Gastrocnemius medialis (tissue), 4 donors: ENCODE measurements at regions not wholly inside any gene's neighbourhood (a gene's known extent, or its start where the extent isn't known, plus 50 kb on each side); places are given as distances from the start of the nearest gene placed in this dataset.

ENCODE experiments used
- ATAC-seq, 2 donors: fragments of 150-250 bp; one replicate each; pipeline ENCODE4 v1.9.1; 2016
- DNase-seq, 2 donors: peaks; one replicate each; pipeline ENCODE4 v3.0.0-alpha.2; 2019
- H3K27ac ChIP-seq, 4 donors: fragments of 200-600 bp; sonication (generic); 1 replicate in 1 of 4; 2 replicates in 3 of 4; pipeline ENCODE4 v1.5.1; 2016 to 2018; ENCODE audit warnings: mild to moderate bottlenecking in 2 of 4, moderate library complexity in 1 of 4
- H3K27me3 ChIP-seq, 3 donors: fragments of 200-600 bp; sonication (generic) in 2 of 3; 1 replicate in 1 of 3; 2 replicates in 2 of 3; pipeline versions ENCODE4 v1.5.1 to v1.6.0; 2016 to 2019; ENCODE audit warnings: mild to moderate bottlenecking in 1 of 3, moderate library complexity in 1 of 3
- H3K36me3 ChIP-seq, 2 donors: fragments of 200-600 bp; sonication (generic) in 1 of 2; one replicate each; pipeline ENCODE4 v1.5.1; 2017 to 2018
- H3K4me1 ChIP-seq, 2 donors: fragments of 200-600 bp; sonication (generic) in 1 of 2; one replicate each; pipeline ENCODE4 v1.5.1; 2016 to 2017; ENCODE audit warnings: mild to moderate bottlenecking in 2 of 2
- H3K4me3 ChIP-seq, 4 donors: fragments of 200-600 bp; sonication (generic) in 3 of 4; 1 replicate in 1 of 4; 2 replicates in 3 of 4; pipeline ENCODE4 v1.5.1; 2016 to 2019; ENCODE audit warnings: mild to moderate bottlenecking in 2 of 4
- H3K9me3 ChIP-seq, 3 donors: fragments of 200-600 bp; sonication (generic) in 2 of 3; 1 replicate in 1 of 3; 2 replicates in 2 of 3; pipeline ENCODE4 v1.5.1; 2016 to 2019
- POLR2A ChIP-seq, 2 donors: fragments of 450-650 bp; IDR thresholded peaks; one replicate each; pipeline ENCODE4 v1.6.1; 2017; ENCODE audit warnings: antibody characterized with exemption in 2 of 2, mild to moderate bottlenecking in 2 of 2, moderate library complexity in 2 of 2
- in situ Hi-C, 4 donors: fragments of 200-750 bp; cut with MboI; loops; one replicate each; pipeline versions ENCODE4 v1.15.0 to v1.8.0; 2017; ENCODE audit warnings: low sequenced_read_pairs in 4 of 4
- intact Hi-C: fragments of 100-400 bp; cut with DNase I; formaldehyde crosslinking; loops from one replicate; pipeline ENCODE4 v1.15.1; 2023; ENCODE audit warnings: low total_unique reads
- TF ChIP-seq, protein P1 (sequence below), 5 experiments: fragments of 450-650 bp in 3 of 5; fragments of 200-600 bp in 2 of 5; sonication (generic) in 2 of 5; IDR thresholded peaks in 4 of 5; conservative IDR thresholded peaks in 1 of 5; 1 replicate in 4 of 5; 2 replicates in 1 of 5; pipeline ENCODE4 v1.5.1; 2016 to 2019; ENCODE audit warnings: antibody characterized with exemption in 5 of 5, mild to moderate bottlenecking in 3 of 5, moderate library complexity in 3 of 5

DNA sequence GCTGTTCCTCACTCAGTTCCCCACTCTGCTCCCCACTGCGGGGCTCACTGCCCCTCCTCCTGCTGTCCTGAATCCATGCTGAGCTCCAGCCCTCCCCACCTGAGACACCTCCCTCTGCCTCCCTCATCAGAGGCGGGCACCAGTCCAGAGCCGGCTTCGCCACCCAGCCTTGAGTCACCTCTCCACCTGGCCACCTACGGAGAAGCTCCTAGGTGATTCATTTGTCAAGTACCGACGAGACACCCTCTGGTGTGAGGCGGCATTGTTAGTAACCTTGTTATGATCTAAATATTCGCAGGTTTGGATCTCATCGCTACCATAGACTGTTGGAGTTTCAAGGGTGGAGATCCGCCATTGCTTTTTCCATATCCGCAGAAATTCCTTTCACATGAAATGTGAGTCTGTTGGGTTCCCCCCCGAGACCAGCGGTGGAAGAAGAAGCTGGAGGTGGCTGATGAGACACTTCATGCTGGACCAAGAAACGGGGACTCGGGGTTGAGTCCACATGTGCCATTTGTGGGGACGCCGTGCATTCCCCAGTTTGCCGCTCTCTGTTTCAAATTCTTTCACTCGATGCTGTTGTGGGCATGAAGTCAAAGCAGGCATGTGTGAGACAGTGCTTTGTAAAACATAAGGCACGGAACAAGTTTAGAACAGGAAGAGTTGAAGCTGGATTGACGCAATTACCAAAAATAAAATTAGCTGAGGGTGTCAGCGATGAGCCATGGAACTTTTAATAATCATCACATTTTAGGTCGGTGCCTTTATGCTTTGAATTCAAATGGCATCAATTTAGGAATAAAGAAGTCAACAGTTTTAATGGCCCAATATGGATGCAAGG lies 259.8 kb upstream of the HDAC4 start:
- no peaks in the 10 kb centered on the region for H3K9me3 ChIP-seq
- H3K4me3 ChIP-seq, result no peak overlapping the region
- no peaks in the 10 kb centered on the region for H3K4me1 ChIP-seq
- H3K36me3 ChIP-seq, result no peaks in the 10 kb centered on the region
- H3K27me3 ChIP-seq, result peaks cover 3 to 13% (median 7%) of the 10 kb centered on the region in 3 donors
- intact Hi-C loops, result no loop called here
- no peak overlapping the region for H3K27ac ChIP-seq
- in situ Hi-C loops, result no loop called here
- TF ChIP-seq, protein P1, sequence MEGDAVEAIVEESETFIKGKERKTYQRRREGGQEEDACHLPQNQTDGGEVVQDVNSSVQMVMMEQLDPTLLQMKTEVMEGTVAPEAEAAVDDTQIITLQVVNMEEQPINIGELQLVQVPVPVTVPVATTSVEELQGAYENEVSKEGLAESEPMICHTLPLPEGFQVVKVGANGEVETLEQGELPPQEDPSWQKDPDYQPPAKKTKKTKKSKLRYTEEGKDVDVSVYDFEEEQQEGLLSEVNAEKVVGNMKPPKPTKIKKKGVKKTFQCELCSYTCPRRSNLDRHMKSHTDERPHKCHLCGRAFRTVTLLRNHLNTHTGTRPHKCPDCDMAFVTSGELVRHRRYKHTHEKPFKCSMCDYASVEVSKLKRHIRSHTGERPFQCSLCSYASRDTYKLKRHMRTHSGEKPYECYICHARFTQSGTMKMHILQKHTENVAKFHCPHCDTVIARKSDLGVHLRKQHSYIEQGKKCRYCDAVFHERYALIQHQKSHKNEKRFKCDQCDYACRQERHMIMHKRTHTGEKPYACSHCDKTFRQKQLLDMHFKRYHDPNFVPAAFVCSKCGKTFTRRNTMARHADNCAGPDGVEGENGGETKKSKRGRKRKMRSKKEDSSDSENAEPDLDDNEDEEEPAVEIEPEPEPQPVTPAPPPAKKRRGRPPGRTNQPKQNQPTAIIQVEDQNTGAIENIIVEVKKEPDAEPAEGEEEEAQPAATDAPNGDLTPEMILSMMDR (IDR thresholded peaks at IDR 0.05 in 4 of 5, conservative IDR thresholded peaks at IDR 0.05 in 1 of 5), result no peak
- TF ChIP-seq POLR2A (IDR thresholded peaks at IDR 0.05), result no peak
- DNase-seq (no peak), ATAC-seq (no peak)

DNA sequence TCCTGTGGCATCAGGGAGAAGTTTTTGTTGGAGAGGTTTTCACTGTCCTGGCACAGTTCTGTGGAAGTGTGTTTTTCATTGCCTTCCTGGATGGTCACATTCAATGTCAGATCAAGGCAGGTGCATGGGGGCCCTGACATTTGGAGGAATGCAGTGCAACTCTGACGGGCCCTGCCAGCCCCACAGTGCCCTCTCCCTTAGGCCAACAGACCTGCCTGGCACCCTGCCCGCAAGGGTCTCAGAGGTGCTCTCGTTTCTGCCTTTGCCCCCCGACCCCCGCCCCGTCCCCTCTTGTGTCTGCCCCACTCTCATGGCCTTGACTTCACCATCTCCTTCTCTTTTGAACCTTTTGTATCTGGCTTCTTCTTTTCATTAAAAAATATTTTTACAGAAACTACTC lies 257.2 kb upstream of the HDAC4 start:
- H3K27me3 ChIP-seq, result peaks cover 3 to 13% (median 7%) of the 10 kb centered on the region in 3 donors
- H3K4me1 ChIP-seq, result no peaks in the 10 kb centered on the region
- TF ChIP-seq, protein P1 (IDR thresholded peaks at IDR 0.05 in 4 of 5, conservative IDR thresholded peaks at IDR 0.05 in 1 of 5), result no peak
- TF ChIP-seq POLR2A (IDR thresholded peaks at IDR 0.05), result no peak
- no peak for ATAC-seq
- no peaks in the 10 kb centered on the region for H3K36me3 ChIP-seq
- in situ Hi-C loops (no loop called here), intact Hi-C loops (no loop called here)
- H3K9me3 ChIP-seq, result no peaks in the 10 kb centered on the region
- H3K27ac ChIP-seq, result no peak overlapping the region
- DNase-seq, result no peak
- H3K4me3 ChIP-seq, result no peak overlapping the region

DNA sequence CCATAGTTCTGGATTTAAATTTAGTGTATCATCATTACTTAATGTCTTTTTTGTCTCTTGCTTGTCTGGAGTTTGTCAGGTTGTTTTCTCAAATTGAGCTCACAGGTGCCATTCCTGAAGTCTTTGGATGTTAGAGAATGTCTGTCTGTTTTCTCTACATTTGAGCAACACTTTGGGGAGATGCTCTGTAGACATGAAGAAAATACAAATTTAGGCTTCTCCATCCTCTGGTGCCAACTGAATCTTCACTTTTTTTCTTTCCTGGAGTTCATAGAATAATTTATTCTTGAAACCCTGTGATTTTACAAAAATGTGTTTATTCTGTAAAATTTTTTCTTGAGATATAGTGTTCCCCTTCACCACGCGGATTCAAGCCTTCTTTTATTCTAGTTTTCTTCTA lies 256.4 kb upstream of the HDAC4 start:
- intact Hi-C loops (no loop called here), in situ Hi-C loops (no loop called here)
- Histone ChIP-seq H3K36me3 (no peaks in the 10 kb centered on the region), H3K27ac (no peak overlapping the region), H3K4me1 (no peaks in the 10 kb centered on the region), H3K9me3 (no peaks in the 10 kb centered on the region), H3K27me3 (peaks cover 3 to 9% (median 7%) of the 10 kb centered on the region in 3 donors), H3K4me3 (no peak overlapping the region)
- ATAC-seq (no peak), DNase-seq (no peak)
- TF ChIP-seq, protein P1 (IDR thresholded peaks at IDR 0.05 in 4 of 5, conservative IDR thresholded peaks at IDR 0.05 in 1 of 5), result no peak
- no peak for TF ChIP-seq POLR2A (IDR thresholded peaks at IDR 0.05)

DNA sequence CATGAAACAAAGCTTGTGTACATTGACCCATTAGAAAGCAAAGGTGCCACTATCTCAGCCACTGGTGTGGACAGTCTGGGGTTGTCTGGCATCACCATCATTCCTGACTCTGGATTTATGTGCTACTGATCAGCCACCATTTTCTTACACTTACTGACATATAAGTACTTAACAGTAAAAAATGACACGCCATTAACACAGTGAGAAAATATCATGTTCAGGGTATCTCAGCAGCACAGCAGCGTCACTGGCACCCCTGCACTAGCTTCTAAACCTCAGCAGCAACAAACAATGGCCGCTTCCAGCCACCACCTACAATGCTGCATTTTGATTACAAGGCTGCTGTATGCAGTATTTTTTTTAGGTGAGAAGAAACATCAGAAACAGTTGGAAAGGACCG lies 253.4 kb upstream of the HDAC4 start:
- TF ChIP-seq, protein P1 (IDR thresholded peaks at IDR 0.05 in 4 of 5, conservative IDR thresholded peaks at IDR 0.05 in 1 of 5), result no peak
- TF ChIP-seq POLR2A (IDR thresholded peaks at IDR 0.05), result no peak
- intact Hi-C loops, result no loop called here
- in situ Hi-C loops, result no loop called here
- Histone ChIP-seq H3K4me3 (no peak overlapping the region), H3K27me3 (peaks cover 0 to 3% (median 0%) of the 10 kb centered on the region in 3 donors), H3K27ac (no peak overlapping the region), H3K36me3 (no peaks in the 10 kb centered on the region), H3K4me1 (no peaks in the 10 kb centered on the region), H3K9me3 (no peaks in the 10 kb centered on the region)
- ATAC-seq (no peak), DNase-seq (no peak)
